ENCODE measurements at regions not wholly inside any gene's neighbourhood (a gene's known extent, or its start where the extent isn't known, plus 50 kb on each side); places are given as distances from the start of the nearest gene placed in this dataset.

DNA sequence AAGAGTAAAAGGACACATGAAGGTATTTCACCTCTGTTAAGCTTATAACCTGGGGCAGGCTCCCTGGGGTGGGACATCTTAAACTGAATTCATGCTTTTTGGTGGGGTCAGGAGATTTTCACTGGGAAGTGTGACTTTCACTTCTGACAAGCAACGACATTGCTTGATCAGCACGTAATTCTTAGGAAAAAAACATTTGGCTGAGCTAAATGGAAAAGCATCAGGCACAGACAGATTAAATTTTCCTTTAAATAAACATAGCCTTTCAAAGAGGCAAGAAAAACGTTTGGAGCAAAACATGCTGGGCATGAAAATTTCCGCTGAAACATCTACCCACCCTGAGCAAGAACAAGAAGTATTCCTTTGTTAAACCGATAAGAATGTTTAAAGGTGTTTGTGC lies 674.0 kb upstream of the CELF4 start:
- Histone ChIP-seq H3K4me3 (ENCODE audit: low read depth, low read length) (no peak overlapping the region), H3K4me1 (ENCODE audit: control insufficient read depth, insufficient read depth, low read length) (no peaks in the 10 kb centered on the region), H3K9me3 (ENCODE audit: control insufficient read depth, insufficient read depth, low read length) (no peaks in the 10 kb centered on the region), H3K36me3 (ENCODE audit: control insufficient read depth, insufficient read depth, low read length) (no peaks in the 10 kb centered on the region), H3K27ac (ENCODE audit: low read depth, low read length) (no peak overlapping the region), H3K27me3 (ENCODE audit: control insufficient read depth, insufficient read depth, low read length) (no peaks in the 10 kb centered on the region)
- WGBS (ENCODE audit: insufficient coverage) = 60% methylated on average over 1 of the region's 5 CpGs
- no peak for DNase-seq (ENCODE audit: low read depth in 4 of 6, low spot score in 6 of 6)

DNA sequence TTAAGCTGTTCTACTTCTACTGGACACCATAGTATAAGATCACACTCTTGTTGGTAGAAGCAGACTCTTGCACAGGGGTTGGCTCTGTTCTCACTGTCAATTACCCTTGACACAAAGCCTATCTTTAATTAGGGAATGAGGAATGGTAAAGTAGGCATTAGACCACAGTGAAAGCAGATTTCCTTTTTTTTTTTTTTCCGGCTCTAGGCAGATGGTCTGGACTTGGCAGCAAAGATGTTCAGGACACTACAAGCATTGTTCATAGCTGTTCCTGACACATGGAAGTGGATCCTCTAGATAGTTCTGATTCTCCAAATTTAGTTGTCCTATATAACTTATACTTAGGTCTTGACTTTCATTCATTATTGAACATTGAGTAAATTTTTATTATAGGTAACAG lies 672.2 kb upstream of the CELF4 start:
- H3K4me3 ChIP-seq (ENCODE audit: low read depth, low read length) = no peak overlapping the region
- no peak overlapping the region for H3K27ac ChIP-seq (ENCODE audit: low read depth, low read length)
- DNase-seq (ENCODE audit: low read depth in 4 of 6, low spot score in 6 of 6) = peak in 1 of 6 donors; percentile 21
- H3K9me3 ChIP-seq (ENCODE audit: control insufficient read depth, insufficient read depth, low read length) = no peaks in the 10 kb centered on the region
- no peaks in the 10 kb centered on the region for H3K4me1 ChIP-seq (ENCODE audit: control insufficient read depth, insufficient read depth, low read length)
- no peaks in the 10 kb centered on the region for H3K36me3 ChIP-seq (ENCODE audit: control insufficient read depth, insufficient read depth, low read length)
- H3K27me3 ChIP-seq (ENCODE audit: control insufficient read depth, insufficient read depth, low read length) = no peaks in the 10 kb centered on the region
- no CpG with 5 or more reads among the region's 1 CpG for WGBS (ENCODE audit: insufficient coverage)

DNA sequence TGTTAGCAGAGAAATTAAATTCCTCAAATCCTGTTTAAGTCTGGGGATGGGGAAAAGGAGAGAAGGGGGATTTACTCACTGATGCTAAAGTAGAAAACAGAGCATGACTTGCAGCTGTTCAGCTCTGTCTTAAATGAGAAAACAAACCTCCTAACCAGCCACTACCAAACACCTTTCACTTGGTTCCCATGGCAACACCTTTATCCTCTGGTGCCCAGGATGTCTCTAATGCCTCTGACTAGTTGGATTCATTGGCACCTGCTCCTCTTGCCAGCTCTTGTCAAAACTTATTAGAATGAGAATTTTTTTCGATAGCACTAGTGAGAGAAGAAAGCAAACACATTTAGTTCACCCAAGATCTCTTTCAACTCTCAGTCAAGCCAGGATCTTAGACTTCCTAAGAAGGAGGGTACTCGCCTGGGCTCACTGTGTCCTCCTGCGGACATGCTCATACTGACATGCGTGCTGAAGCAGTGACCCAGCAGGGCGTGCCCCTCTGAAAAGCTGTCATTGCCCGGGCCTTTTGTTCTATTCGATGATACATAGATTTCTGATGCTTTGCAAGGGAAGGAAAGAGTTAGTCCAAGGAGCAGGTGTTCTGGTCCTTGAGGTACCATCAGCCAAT lies 656.0 kb upstream of the CELF4 start:
- no peaks in the 10 kb centered on the region for H3K27me3 ChIP-seq (ENCODE audit: control insufficient read depth, insufficient read depth, low read length)
- WGBS (ENCODE audit: insufficient coverage) = 72% methylated on average over 4 of the region's 7 CpGs
- DNase-seq (ENCODE audit: low read depth in 4 of 6, low spot score in 6 of 6) = peak in 3 of 6 donors; percentile 9 to 81 (median 34)

DNA sequence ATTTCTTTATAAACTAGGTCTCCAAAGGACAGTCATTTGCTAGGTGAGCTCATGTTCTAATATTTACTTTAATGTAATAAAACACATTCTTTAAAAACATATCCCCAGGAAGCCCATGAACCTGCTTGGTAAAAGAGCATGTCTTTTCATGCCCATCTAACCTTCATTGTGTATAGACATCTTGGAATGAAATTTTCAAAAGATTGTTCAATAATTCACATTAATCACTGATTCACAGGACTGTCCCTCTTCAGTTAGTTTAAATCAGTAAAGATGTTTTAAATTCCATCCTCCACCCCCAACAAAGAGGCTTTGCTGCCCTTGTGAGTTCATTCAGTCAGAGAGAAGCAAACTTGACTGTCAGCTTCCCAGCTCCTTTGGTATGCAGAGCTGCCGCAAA lies 633.4 kb upstream of the CELF4 start:
- Histone ChIP-seq H3K4me3 (ENCODE audit: low read depth, low read length) (no peak overlapping the region), H3K27ac (ENCODE audit: low read depth, low read length) (no peak overlapping the region), H3K27me3 (ENCODE audit: control insufficient read depth, insufficient read depth, low read length) (no peaks in the 10 kb centered on the region), H3K9me3 (ENCODE audit: control insufficient read depth, insufficient read depth, low read length) (no peaks in the 10 kb centered on the region), H3K4me1 (ENCODE audit: control insufficient read depth, insufficient read depth, low read length) (no peaks in the 10 kb centered on the region), H3K36me3 (ENCODE audit: control insufficient read depth, insufficient read depth, low read length) (no peaks in the 10 kb centered on the region)
- peak in 1 of 6 donors; percentile 6 for DNase-seq (ENCODE audit: low read depth in 4 of 6, low spot score in 6 of 6)
- WGBS (ENCODE audit: insufficient coverage) = 20% methylated on average over 1 of the region's 1 CpG

More for the DNA sequence above, 656.0 kb upstream of the CELF4 start:
- Histone ChIP-seq H3K4me1 (ENCODE audit: control insufficient read depth, insufficient read depth, low read length) (peaks cover 3% of the 10 kb centered on the region), H3K9me3 (ENCODE audit: control insufficient read depth, insufficient read depth, low read length) (no peaks in the 10 kb centered on the region), H3K27ac (ENCODE audit: low read depth, low read length) (no peak overlapping the region), H3K4me3 (ENCODE audit: low read depth, low read length) (no peak overlapping the region), H3K36me3 (ENCODE audit: control insufficient read depth, insufficient read depth, low read length) (no peaks in the 10 kb centered on the region)

DNA sequence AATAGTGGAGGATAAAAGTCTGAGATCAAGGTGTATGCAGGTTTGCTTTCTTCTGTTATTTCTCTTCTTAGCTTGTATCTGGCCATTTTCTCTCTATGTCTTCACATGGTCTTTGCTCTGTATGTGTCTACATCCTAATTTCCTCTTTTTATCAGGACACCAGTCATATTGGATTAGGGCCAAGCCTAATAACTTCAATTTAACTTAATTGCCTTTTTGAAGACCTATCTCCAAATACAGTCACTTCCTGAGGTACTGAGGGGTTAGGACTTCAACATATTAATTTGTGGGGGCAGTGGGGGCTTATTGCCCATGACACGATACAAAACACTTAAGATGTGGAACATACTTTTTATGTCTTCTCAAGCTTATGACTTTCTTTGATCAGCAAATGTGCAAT lies 632.9 kb upstream of the CELF4 start:
- no peaks in the 10 kb centered on the region for H3K9me3 ChIP-seq (ENCODE audit: control insufficient read depth, insufficient read depth, low read length)
- DNase-seq (ENCODE audit: low read depth in 4 of 6, low spot score in 6 of 6) = no peak
- H3K4me1 ChIP-seq (ENCODE audit: control insufficient read depth, insufficient read depth, low read length) = no peaks in the 10 kb centered on the region
- H3K27me3 ChIP-seq (ENCODE audit: control insufficient read depth, insufficient read depth, low read length) = no peaks in the 10 kb centered on the region
- H3K4me3 ChIP-seq (ENCODE audit: low read depth, low read length) = no peak overlapping the region
- no peaks in the 10 kb centered on the region for H3K36me3 ChIP-seq (ENCODE audit: control insufficient read depth, insufficient read depth, low read length)
- no peak overlapping the region for H3K27ac ChIP-seq (ENCODE audit: low read depth, low read length)
- no CpG with 5 or more reads among the region's 1 CpG for WGBS (ENCODE audit: insufficient coverage)

DNA sequence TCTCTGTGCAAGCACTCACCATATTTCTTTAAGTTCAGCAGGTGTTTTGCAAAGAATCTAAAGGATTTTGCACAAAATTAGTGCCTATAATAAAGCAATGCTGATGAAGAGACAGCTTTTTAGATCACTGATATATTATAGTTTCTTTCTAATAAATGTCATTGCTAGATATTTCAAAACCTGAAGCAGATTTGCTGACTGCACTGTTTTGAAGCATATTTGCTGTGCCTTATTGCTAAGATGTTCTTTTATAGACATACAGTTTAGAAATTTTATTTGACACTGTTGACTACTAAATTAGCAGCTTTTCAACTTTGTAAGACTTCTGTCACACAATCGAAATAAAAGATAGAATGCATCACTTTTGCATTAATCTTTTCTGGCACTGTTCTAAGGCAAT lies 620.9 kb upstream of the CELF4 start:
- H3K4me3 ChIP-seq (ENCODE audit: low read depth, low read length) = no peak overlapping the region
- H3K27me3 ChIP-seq (ENCODE audit: control insufficient read depth, insufficient read depth, low read length) = no peaks in the 10 kb centered on the region
- peak in 1 of 6 donors; percentile 13 for DNase-seq (ENCODE audit: low read depth in 4 of 6, low spot score in 6 of 6)
- no peaks in the 10 kb centered on the region for H3K4me1 ChIP-seq (ENCODE audit: control insufficient read depth, insufficient read depth, low read length)
- no peaks in the 10 kb centered on the region for H3K36me3 ChIP-seq (ENCODE audit: control insufficient read depth, insufficient read depth, low read length)
- WGBS (ENCODE audit: insufficient coverage) = no CpG with 5 or more reads among the region's 1 CpG
- H3K9me3 ChIP-seq (ENCODE audit: control insufficient read depth, insufficient read depth, low read length) = no peaks in the 10 kb centered on the region
- no peak overlapping the region for H3K27ac ChIP-seq (ENCODE audit: low read depth, low read length)

DNA sequence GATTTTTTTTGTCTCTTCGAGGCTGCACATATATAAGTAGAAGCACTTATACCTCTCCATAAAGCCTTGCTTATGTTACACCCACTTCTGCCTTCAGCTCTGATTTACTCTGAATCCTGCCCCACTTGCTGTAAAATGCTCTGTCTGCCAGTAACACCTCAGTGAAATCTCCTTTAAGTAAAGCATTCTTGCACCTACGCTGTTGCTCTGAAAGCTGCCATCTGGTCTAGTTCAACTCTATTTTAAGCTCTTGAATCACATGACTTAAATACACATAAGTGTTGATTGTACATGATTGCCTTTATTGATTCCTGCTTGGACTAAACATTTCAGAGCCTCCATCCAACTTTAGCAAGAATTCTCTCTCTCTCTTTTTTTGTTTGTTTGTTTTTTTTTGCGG lies 609.0 kb upstream of the CELF4 start:
- H3K27me3 ChIP-seq (ENCODE audit: control insufficient read depth, insufficient read depth, low read length) = no peaks in the 10 kb centered on the region
- no peaks in the 10 kb centered on the region for H3K4me1 ChIP-seq (ENCODE audit: control insufficient read depth, insufficient read depth, low read length)
- peak in 1 of 6 donors; percentile 59 for DNase-seq (ENCODE audit: low read depth in 4 of 6, low spot score in 6 of 6)
- H3K27ac ChIP-seq (ENCODE audit: low read depth, low read length) = no peak overlapping the region
- H3K4me3 ChIP-seq (ENCODE audit: low read depth, low read length) = no peak overlapping the region
- H3K36me3 ChIP-seq (ENCODE audit: control insufficient read depth, insufficient read depth, low read length) = no peaks in the 10 kb centered on the region
- WGBS (ENCODE audit: insufficient coverage) = no CpG with 5 or more reads among the region's 3 CpGs
- H3K9me3 ChIP-seq (ENCODE audit: control insufficient read depth, insufficient read depth, low read length) = no peaks in the 10 kb centered on the region

DNA sequence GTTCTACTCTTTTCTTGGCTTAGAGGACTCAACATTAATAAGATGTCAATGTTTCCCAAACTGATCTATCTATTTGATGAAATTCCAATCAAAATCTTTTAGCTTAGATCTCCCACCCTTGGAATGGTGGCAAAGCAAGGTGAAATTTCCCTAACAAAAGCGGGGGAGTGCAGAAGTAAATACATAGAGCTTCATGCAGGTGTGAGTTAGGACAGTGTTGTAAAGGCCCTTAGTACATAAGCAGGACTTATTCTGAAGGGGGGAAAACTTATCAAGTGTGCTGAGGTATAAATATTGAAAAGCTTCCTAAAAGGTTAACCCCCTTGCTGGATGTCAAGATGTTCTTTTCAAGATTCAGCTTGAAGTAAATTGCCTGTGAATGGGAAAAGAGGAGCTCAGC lies 608.6 kb upstream of the CELF4 start:
- no peak overlapping the region for H3K27ac ChIP-seq (ENCODE audit: low read depth, low read length)

DNA sequence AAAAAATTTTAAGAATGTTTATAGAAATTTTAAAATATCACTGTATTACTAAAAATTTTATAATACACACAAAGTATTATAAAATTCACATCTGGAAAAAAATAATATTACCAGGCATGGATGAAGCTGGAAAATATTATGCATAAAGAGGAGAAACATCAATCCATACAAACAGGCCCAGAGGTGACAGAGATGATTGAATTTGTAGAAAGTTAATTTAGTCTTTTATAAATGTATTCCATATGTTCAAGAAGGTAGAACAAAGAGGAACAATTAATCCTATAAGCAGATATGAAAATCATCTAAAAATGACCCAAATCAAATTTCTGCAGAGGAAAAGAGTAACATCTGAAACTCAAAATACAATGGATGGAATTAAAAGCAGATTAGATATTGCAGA lies 605.2 kb upstream of the CELF4 start:
- Histone ChIP-seq H3K36me3 (ENCODE audit: control insufficient read depth, insufficient read depth, low read length) (no peaks in the 10 kb centered on the region), H3K27ac (ENCODE audit: low read depth, low read length) (no peak overlapping the region), H3K9me3 (ENCODE audit: control insufficient read depth, insufficient read depth, low read length) (no peaks in the 10 kb centered on the region)

More for the DNA sequence above, 608.6 kb upstream of the CELF4 start:
- Histone ChIP-seq H3K4me3 (ENCODE audit: low read depth, low read length) (no peak overlapping the region), H3K27me3 (ENCODE audit: control insufficient read depth, insufficient read depth, low read length) (no peaks in the 10 kb centered on the region), H3K9me3 (ENCODE audit: control insufficient read depth, insufficient read depth, low read length) (no peaks in the 10 kb centered on the region), H3K4me1 (ENCODE audit: control insufficient read depth, insufficient read depth, low read length) (no peaks in the 10 kb centered on the region), H3K36me3 (ENCODE audit: control insufficient read depth, insufficient read depth, low read length) (no peaks in the 10 kb centered on the region)
- DNase-seq (ENCODE audit: low read depth in 4 of 6, low spot score in 6 of 6) = no peak
- WGBS (ENCODE audit: insufficient coverage) = 100% methylated on average over 1 of the region's 1 CpG

DNA sequence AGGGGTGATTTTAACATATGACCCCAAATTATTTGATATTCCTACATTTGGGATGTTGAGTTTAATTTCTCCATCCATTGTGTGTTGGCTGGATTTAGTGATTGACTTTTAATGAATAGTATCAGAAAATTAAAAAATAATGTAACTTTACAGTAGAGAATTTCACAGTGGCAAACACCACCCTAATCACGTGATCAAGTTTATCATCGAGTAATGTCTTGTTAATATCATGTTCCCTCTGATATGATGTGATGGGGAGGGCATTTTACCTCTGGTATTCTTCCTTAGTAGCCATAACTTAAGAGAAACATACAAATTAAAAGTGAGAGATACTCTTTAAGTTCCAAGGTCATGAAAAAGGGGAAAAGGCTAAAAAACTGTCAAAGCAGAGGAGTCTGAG lies 602.0 kb upstream of the CELF4 start:
- Histone ChIP-seq H3K27me3 (ENCODE audit: control insufficient read depth, insufficient read depth, low read length) (no peaks in the 10 kb centered on the region), H3K4me1 (ENCODE audit: control insufficient read depth, insufficient read depth, low read length) (no peaks in the 10 kb centered on the region), H3K4me3 (ENCODE audit: low read depth, low read length) (no peak overlapping the region), H3K9me3 (ENCODE audit: control insufficient read depth, insufficient read depth, low read length) (no peaks in the 10 kb centered on the region), H3K36me3 (ENCODE audit: control insufficient read depth, insufficient read depth, low read length) (no peaks in the 10 kb centered on the region), H3K27ac (ENCODE audit: low read depth, low read length) (no peak overlapping the region)
- no peak for DNase-seq (ENCODE audit: low read depth in 4 of 6, low spot score in 6 of 6)
- WGBS (ENCODE audit: insufficient coverage) = no CpG with 5 or more reads among the region's 2 CpGs

More for the DNA sequence above, 605.2 kb upstream of the CELF4 start:
- Histone ChIP-seq H3K4me1 (ENCODE audit: control insufficient read depth, insufficient read depth, low read length) (no peaks in the 10 kb centered on the region), H3K4me3 (ENCODE audit: low read depth, low read length) (no peak overlapping the region), H3K27me3 (ENCODE audit: control insufficient read depth, insufficient read depth, low read length) (no peaks in the 10 kb centered on the region)
- DNase-seq (ENCODE audit: low read depth in 4 of 6, low spot score in 6 of 6) = no peak
